H1 (cell line): ENCODE measurements at regions not wholly inside any gene's neighbourhood (a gene's known extent, or its start where the extent isn't known, plus 50 kb on each side); places are given as distances from the start of the nearest gene placed in this dataset.

Source experiments
- BACH1 ChIP-seq: IDR thresholded peaks from 2 replicates; pipeline ENCODE4 v1.6.1; 2012; ENCODE audit warnings: low read length, improper control_type of control experiment
- CBX8 ChIP-seq: fragments of 300-800, 300-1000 bp; sonication (generic); IDR thresholded peaks from 2 replicates; pipeline ENCODE4 v1.7.1; 2016; ENCODE audit warnings: low read depth, low read length, borderline replicate concordance
- CEBPB ChIP-seq: IDR thresholded peaks from 2 replicates; pipeline ENCODE4 v1.6.1; 2012; ENCODE audit warnings: low read depth, low read length
- CTCF ChIP-seq, 3 experiments: IDR thresholded peaks; 1 replicate in 2 of 3; 2 replicates in 1 of 3; pipeline versions ENCODE4 v1.5.1 to v1.6.1; 2011; ENCODE audit warnings: low read length in 3 of 3, mild to moderate bottlenecking in 3 of 3, inconsistent platforms in 2 of 3, low read depth in 1 of 3, moderate library complexity in 1 of 3; ENCODE audit not compliant: insufficient read depth in 1 of 3; ENCODE audit errors: control extremely low read depth in 1 of 3
- EP300 ChIP-seq, 2 experiments: IDR thresholded peaks; 1 replicate in 1 of 2; 2 replicates in 1 of 2; pipeline ENCODE4 v1.6.1; 2011 to 2012; ENCODE audit warnings: low read depth in 2 of 2, low read length in 2 of 2, mild to moderate bottlenecking in 2 of 2, borderline replicate concordance in 1 of 2, inconsistent platforms in 1 of 2, moderate library complexity in 1 of 2
- EZH2 ChIP-seq: fragments of 200-600 bp; sonication (generic); IDR thresholded peaks from 2 replicates; pipeline ENCODE4 v1.7.1; 2012; ENCODE audit warnings: low read depth, mild to moderate bottlenecking, moderate library complexity, low read length, inconsistent platforms; ENCODE audit not compliant: severe bottlenecking
- FOSL1 ChIP-seq: IDR thresholded peaks from 2 replicates; pipeline ENCODE4 v1.6.1; 2011; ENCODE audit warnings: mild to moderate bottlenecking, low read depth, low read length, moderate library complexity; ENCODE audit not compliant: insufficient read depth
- KDM4A ChIP-seq: IDR thresholded peaks from one replicate; pipeline ENCODE4 v1.7.1; 2012; ENCODE audit warnings: low read depth, mild to moderate bottlenecking, moderate library complexity, low read length, inconsistent platforms; ENCODE audit not compliant: severe bottlenecking
- POLR2A ChIP-seq, 2 experiments: IDR thresholded peaks; 1 replicate in 1 of 2; 2 replicates in 1 of 2; pipeline ENCODE4 v1.6.1; 2011; ENCODE audit warnings: low read depth in 2 of 2, low read length in 2 of 2, mild to moderate bottlenecking in 2 of 2; ENCODE audit errors: control extremely low read depth in 1 of 2
- POLR2AphosphoS5 ChIP-seq: IDR thresholded peaks from 2 replicates; pipeline ENCODE4 v1.6.1; 2011; ENCODE audit warnings: low read depth, low read length
- RFX5 ChIP-seq: IDR thresholded peaks from 2 replicates; pipeline ENCODE4 v1.6.1; 2011; ENCODE audit warnings: low read depth, low read length, improper control_type of control experiment, borderline replicate concordance
- SP2 ChIP-seq: IDR thresholded peaks from 2 replicates; pipeline ENCODE4 v1.6.1; 2012; ENCODE audit warnings: mild to moderate bottlenecking, low read length, inconsistent platforms
- YY1 ChIP-seq: IDR thresholded peaks from 2 replicates; pipeline ENCODE4 v1.6.1; 2011; ENCODE audit warnings: low read depth, mild to moderate bottlenecking, low read length

- TF ChIP-seq CTCF (IDR thresholded peaks at IDR 0.05; ENCODE audit: control extremely low read depth in 1 of 3, insufficient read depth in 1 of 3, low read depth in 1 of 3, low read length in 3 of 3) (no peak), YY1 (no peak), SP2 (no peak), FOSL1 (no peak), EZH2 (no peak), CBX8 (no peak), EP300 (IDR thresholded peaks at IDR 0.05; ENCODE audit: borderline replicate concordance in 1 of 2, low read depth in 2 of 2, low read length in 2 of 2) (no peak), POLR2A (IDR thresholded peaks at IDR 0.05; ENCODE audit: control extremely low read depth in 1 of 2, low read depth in 2 of 2, low read length in 2 of 2) (no peak), RFX5 (no peak), BACH1 (no peak), POLR2AphosphoS5 (no peak), KDM4A (no peak), CEBPB (no peak)
These were observed 338.0 kb upstream of the DAB2 start for GRCh38 chr5:39762761-39763160.
